ENCODE measurements at regions not wholly inside any gene's neighbourhood (a gene's known extent, or its start where the extent isn't known, plus 50 kb on each side); places are given as distances from the start of the nearest gene placed in this dataset.

DNA sequence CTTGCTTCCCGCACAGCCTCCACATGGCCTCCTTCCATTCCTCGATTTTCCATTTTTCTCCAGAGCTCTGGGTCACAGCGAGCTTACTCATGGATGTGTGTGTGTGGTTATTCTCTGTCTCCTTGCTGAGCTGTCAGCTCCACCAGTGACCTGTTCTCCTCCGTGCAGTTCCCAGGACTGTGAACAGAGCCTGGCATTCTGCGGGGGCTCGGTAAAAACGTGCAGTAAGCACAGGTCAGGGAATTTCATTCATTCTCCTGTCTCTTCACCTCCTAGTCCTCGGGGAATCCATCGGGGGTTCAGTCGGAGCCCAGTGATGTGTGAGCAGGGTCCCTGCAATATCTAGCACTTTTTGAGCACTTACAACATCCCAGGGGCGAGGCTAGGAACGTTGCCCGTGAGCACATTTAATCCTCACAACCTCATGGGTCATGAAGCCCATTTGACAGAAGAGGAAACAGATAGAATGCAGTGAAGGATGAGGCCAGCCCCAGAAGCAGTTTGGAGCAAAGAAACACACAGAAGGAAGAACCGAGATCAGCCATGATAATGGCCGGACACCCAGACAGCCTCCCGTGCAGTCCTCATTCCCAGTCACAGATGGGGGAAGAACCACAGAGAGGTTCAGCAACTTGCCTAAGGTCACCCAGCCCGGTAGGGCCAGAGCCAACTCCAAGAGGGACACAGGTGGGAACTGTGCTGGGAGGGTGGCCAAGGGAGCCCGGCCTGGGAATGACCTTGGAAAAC is 183.2 kb upstream of the GSE1 start:
- H3K9ac ChIP-seq (ENCODE audit: control insufficient read depth, extremely low read depth, insufficient read depth, low read length), result no peak overlapping the region
- peaks cover 10% of the 10 kb centered on the region for H3K27me3 ChIP-seq (ENCODE audit: control insufficient read depth, extremely low read depth, insufficient read depth, low read length)
- H3K9me3 ChIP-seq (ENCODE audit: control insufficient read depth, low read depth, low read length), result no peaks in the 10 kb centered on the region
- H3K4me3 ChIP-seq (ENCODE audit: control insufficient read depth in 2 of 3, extremely low read depth in 1 of 3, insufficient read depth in 2 of 3, low read depth in 1 of 3, low read length in 3 of 3), result no peak overlapping the region
- TF ChIP-seq, protein P1, sequence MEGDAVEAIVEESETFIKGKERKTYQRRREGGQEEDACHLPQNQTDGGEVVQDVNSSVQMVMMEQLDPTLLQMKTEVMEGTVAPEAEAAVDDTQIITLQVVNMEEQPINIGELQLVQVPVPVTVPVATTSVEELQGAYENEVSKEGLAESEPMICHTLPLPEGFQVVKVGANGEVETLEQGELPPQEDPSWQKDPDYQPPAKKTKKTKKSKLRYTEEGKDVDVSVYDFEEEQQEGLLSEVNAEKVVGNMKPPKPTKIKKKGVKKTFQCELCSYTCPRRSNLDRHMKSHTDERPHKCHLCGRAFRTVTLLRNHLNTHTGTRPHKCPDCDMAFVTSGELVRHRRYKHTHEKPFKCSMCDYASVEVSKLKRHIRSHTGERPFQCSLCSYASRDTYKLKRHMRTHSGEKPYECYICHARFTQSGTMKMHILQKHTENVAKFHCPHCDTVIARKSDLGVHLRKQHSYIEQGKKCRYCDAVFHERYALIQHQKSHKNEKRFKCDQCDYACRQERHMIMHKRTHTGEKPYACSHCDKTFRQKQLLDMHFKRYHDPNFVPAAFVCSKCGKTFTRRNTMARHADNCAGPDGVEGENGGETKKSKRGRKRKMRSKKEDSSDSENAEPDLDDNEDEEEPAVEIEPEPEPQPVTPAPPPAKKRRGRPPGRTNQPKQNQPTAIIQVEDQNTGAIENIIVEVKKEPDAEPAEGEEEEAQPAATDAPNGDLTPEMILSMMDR (optimal IDR thresholded peaks at IDR 0.05 in 1 of 3, IDR thresholded peaks at IDR 0.05 in 1 of 3, conservative IDR thresholded peaks at IDR 0.05 in 1 of 3; ENCODE audit: extremely low read depth in 1 of 3, insufficient read depth in 2 of 3, low read length in 3 of 3), result no peak
- no peak for TF ChIP-seq EZH2 (IDR thresholded peaks at IDR 0.05; ENCODE audit: low read length)
- dilution Hi-C loops (cut with MboI; ENCODE audit: extremely low pct_ligation_motif_present, low sequenced_read_pairs), result no loop called here
- no peaks in the 10 kb centered on the region for H3K4me1 ChIP-seq (ENCODE audit: control insufficient read depth, extremely low read depth, insufficient read depth, low read length)
- no peak for DNase-seq (ENCODE audit: low read depth, low spot score)
- H3K27ac ChIP-seq (ENCODE audit: control insufficient read depth, insufficient read depth, low read length), result no peak overlapping the region
- FAIRE-seq, result no peak
- no peak overlapping the region for H3K4me2 ChIP-seq (ENCODE audit: control insufficient read depth, extremely low read depth, insufficient read depth, low read depth, low read length)
- H3K79me2 ChIP-seq (ENCODE audit: control insufficient read depth, insufficient read depth, low read length), result no peaks in the 10 kb centered on the region
- H2AFZ ChIP-seq (ENCODE audit: control insufficient read depth, low read length), result no peak overlapping the region
- no peaks in the 10 kb centered on the region for H3K36me3 ChIP-seq (ENCODE audit: control insufficient read depth in 2 of 2, extremely low read depth in 1 of 2, insufficient read depth in 2 of 2, low read length in 2 of 2)
- no peaks in the 10 kb centered on the region for H4K20me1 ChIP-seq (ENCODE audit: control insufficient read depth, extremely low read depth, insufficient read depth, low read length)
- H3K9me1 ChIP-seq (ENCODE audit: control insufficient read depth, extremely low read depth, insufficient read depth, low read length), result no peaks in the 10 kb centered on the region

DNA sequence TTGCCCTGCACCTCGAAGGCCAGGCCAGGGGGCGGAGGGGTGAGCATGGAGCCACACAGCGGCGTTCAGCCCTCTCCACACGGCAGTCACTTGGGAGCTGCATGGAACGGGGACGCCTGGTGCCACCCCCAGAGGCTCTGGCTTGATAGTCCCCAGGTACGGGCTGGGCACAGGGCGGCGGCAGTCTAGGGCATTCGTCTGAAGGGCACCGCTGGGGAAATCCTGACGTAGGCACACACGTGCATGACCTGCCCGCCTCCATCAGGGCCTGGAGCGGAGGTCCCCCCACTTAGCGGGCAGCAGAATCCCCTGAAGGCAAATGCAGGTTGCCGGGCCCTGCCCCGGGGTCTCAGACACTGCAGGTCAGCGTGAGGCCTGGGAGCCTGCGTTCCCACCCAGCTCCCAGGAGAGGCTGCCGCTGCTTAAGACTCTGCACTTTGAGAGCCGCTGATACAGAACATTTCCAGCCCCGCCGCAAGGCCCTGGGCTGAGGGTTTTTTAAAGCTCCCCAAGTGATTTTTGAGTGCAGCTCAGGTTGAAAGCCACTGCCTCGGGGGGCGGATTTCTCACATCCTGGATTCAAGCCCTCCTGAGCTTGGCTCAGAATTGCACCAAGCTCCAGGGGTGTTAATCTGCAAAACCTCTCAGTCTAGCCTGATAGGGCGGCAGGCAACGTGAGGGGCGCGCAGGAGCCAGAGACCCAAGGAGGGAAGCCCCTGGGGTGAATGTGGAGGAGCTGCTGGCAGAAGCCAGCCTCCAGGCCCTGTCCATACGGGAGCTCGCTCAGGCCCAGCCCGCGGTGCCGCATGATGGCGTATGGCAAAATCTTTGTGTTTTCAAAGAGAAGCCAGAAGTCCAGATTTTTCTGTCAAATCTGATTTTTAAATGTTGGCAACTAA is 182.3 kb upstream of the GSE1 start:
- Histone ChIP-seq H3K9me3 (ENCODE audit: control insufficient read depth, low read depth, low read length) (no peaks in the 10 kb centered on the region), H3K9ac (ENCODE audit: control insufficient read depth, extremely low read depth, insufficient read depth, low read length) (no peak overlapping the region), H3K79me2 (ENCODE audit: control insufficient read depth, insufficient read depth, low read length) (no peaks in the 10 kb centered on the region), H4K20me1 (ENCODE audit: control insufficient read depth, extremely low read depth, insufficient read depth, low read length) (no peaks in the 10 kb centered on the region), H3K36me3 (ENCODE audit: control insufficient read depth in 2 of 2, extremely low read depth in 1 of 2, insufficient read depth in 2 of 2, low read length in 2 of 2) (no peaks in the 10 kb centered on the region), H3K4me1 (ENCODE audit: control insufficient read depth, extremely low read depth, insufficient read depth, low read length) (no peaks in the 10 kb centered on the region), H3K4me2 (ENCODE audit: control insufficient read depth, extremely low read depth, insufficient read depth, low read depth, low read length) (no peak overlapping the region), H3K27me3 (ENCODE audit: control insufficient read depth, extremely low read depth, insufficient read depth, low read length) (peaks cover 12% of the 10 kb centered on the region), H3K9me1 (ENCODE audit: control insufficient read depth, extremely low read depth, insufficient read depth, low read length) (no peaks in the 10 kb centered on the region), H3K27ac (ENCODE audit: control insufficient read depth, insufficient read depth, low read length) (no peak overlapping the region), H2AFZ (ENCODE audit: control insufficient read depth, low read length) (no peak overlapping the region), H3K4me3 (ENCODE audit: control insufficient read depth in 2 of 3, extremely low read depth in 1 of 3, insufficient read depth in 2 of 3, low read depth in 1 of 3, low read length in 3 of 3) (no peak overlapping the region)
- dilution Hi-C loops (cut with MboI; ENCODE audit: extremely low pct_ligation_motif_present, low sequenced_read_pairs), result no loop called here
- TF ChIP-seq, protein P1 (optimal IDR thresholded peaks at IDR 0.05 in 1 of 3, IDR thresholded peaks at IDR 0.05 in 1 of 3, conservative IDR thresholded peaks at IDR 0.05 in 1 of 3; ENCODE audit: extremely low read depth in 1 of 3, insufficient read depth in 2 of 3, low read length in 3 of 3), result no peak
- TF ChIP-seq EZH2 (IDR thresholded peaks at IDR 0.05; ENCODE audit: low read length), result no peak
- DNase-seq (ENCODE audit: low read depth, low spot score) (no peak), FAIRE-seq (no peak)
